ENCODE measurements at regions not wholly inside any gene's neighbourhood (a gene's known extent, or its start where the extent isn't known, plus 50 kb on each side); places are given as distances from the start of the nearest gene placed in this dataset.

GRCh38 chr1:76003946-76004345, 70.6 kb upstream of the ST6GALNAC3 start:
- Mint-ChIP-seq H3K27me3 (ENCODE audit: unreplicated experiment) (no peaks in the 10 kb centered on the region), H3K27ac (ENCODE audit: unreplicated experiment) (no peak overlapping the region), H3K36me3 (ENCODE audit: low read depth, unreplicated experiment) (no peaks in the 10 kb centered on the region), H3K4me1 (ENCODE audit: unreplicated experiment) (no peaks in the 10 kb centered on the region), H3K4me3 (ENCODE audit: unreplicated experiment) (no peak overlapping the region), H3K9me3 (ENCODE audit: unreplicated experiment) (no peaks in the 10 kb centered on the region)
- no peak for TF ChIP-seq CTCF (IDR thresholded peaks at IDR 0.05; ENCODE audit: unreplicated experiment)
- DNase-seq (ENCODE audit: low spot score): no peak

- no peaks in the 10 kb centered on the region for H3K27me3 Mint-ChIP-seq (ENCODE audit: unreplicated experiment)
- no peak overlapping the region for H3K27ac Mint-ChIP-seq (ENCODE audit: unreplicated experiment)
- no peak for DNase-seq (ENCODE audit: low spot score)
- H3K36me3 Mint-ChIP-seq (ENCODE audit: low read depth, unreplicated experiment): no peaks in the 10 kb centered on the region
- H3K9me3 Mint-ChIP-seq (ENCODE audit: unreplicated experiment): no peaks in the 10 kb centered on the region
- H3K4me3 Mint-ChIP-seq (ENCODE audit: unreplicated experiment): no peak overlapping the region
- no peak for TF ChIP-seq CTCF (IDR thresholded peaks at IDR 0.05; ENCODE audit: unreplicated experiment)
- H3K4me1 Mint-ChIP-seq (ENCODE audit: unreplicated experiment): no peaks in the 10 kb centered on the region
Measured at GRCh38 chr1:76005765-76006164, 68.8 kb upstream of the ST6GALNAC3 start.

GRCh38 chr1:76006234-76006633, 68.3 kb upstream of the ST6GALNAC3 start:
- DNase-seq (ENCODE audit: low spot score): no peak
- Mint-ChIP-seq H3K27me3 (ENCODE audit: unreplicated experiment) (no peaks in the 10 kb centered on the region), H3K36me3 (ENCODE audit: low read depth, unreplicated experiment) (no peaks in the 10 kb centered on the region), H3K4me1 (ENCODE audit: unreplicated experiment) (no peaks in the 10 kb centered on the region), H3K4me3 (ENCODE audit: unreplicated experiment) (no peak overlapping the region), H3K9me3 (ENCODE audit: unreplicated experiment) (no peaks in the 10 kb centered on the region), H3K27ac (ENCODE audit: unreplicated experiment) (no peak overlapping the region)
- TF ChIP-seq CTCF (IDR thresholded peaks at IDR 0.05; ENCODE audit: unreplicated experiment): no peak

- Mint-ChIP-seq H3K4me1 (ENCODE audit: unreplicated experiment) (no peaks in the 10 kb centered on the region), H3K36me3 (ENCODE audit: low read depth, unreplicated experiment) (no peaks in the 10 kb centered on the region), H3K27me3 (ENCODE audit: unreplicated experiment) (no peaks in the 10 kb centered on the region), H3K4me3 (ENCODE audit: unreplicated experiment) (no peak overlapping the region), H3K27ac (ENCODE audit: unreplicated experiment) (no peak overlapping the region), H3K9me3 (ENCODE audit: unreplicated experiment) (no peaks in the 10 kb centered on the region)
- DNase-seq (ENCODE audit: low spot score): no peak
- TF ChIP-seq CTCF (IDR thresholded peaks at IDR 0.05; ENCODE audit: unreplicated experiment): no peak
Measured at GRCh38 chr1:76010802-76011201, 63.7 kb upstream of the ST6GALNAC3 start.

- Mint-ChIP-seq H3K36me3 (ENCODE audit: low read depth, unreplicated experiment) (no peaks in the 10 kb centered on the region), H3K4me1 (ENCODE audit: unreplicated experiment) (no peaks in the 10 kb centered on the region), H3K4me3 (ENCODE audit: unreplicated experiment) (no peak overlapping the region), H3K27me3 (ENCODE audit: unreplicated experiment) (no peaks in the 10 kb centered on the region), H3K9me3 (ENCODE audit: unreplicated experiment) (no peaks in the 10 kb centered on the region), H3K27ac (ENCODE audit: unreplicated experiment) (no peak overlapping the region)
- TF ChIP-seq CTCF (IDR thresholded peaks at IDR 0.05; ENCODE audit: unreplicated experiment): no peak
- DNase-seq (ENCODE audit: low spot score): no peak
Measured at GRCh38 chr1:76012341-76013205, 62.0 kb upstream of the ST6GALNAC3 start.
